GM21360 (cell line): ENCODE measurements at regions not wholly inside any gene's neighbourhood (a gene's known extent, or its start where the extent isn't known, plus 50 kb on each side); places are given as distances from the start of the nearest gene placed in this dataset.

Experiments
- ATAC-seq: cut with Tn5 transposase; IDR thresholded peaks from one replicate; pipeline ENCODE4 v1.9.1; 2021; ENCODE audit warnings: mild to moderate bottlenecking, moderate library complexity; ENCODE audit not compliant: unreplicated experiment

GRCh38 chr6:167049275-167049674 lies 50.1 kb downstream of the CEP43 start:
- no peak for ATAC-seq

GRCh38 chr6:167050903-167051302 lies 51.7 kb downstream of the CEP43 start:
- no peak for ATAC-seq

- ATAC-seq = no peak
Observed at GRCh38 chr6:167053895-167054530, 54.8 kb downstream of the CEP43 start.

- no peak for ATAC-seq
Observed at GRCh38 chr6:167054987-167055386, 55.8 kb downstream of the CEP43 start.

GRCh38 chr6:167056370-167056769 lies 57.2 kb downstream of the CEP43 start:
- ATAC-seq = peak; percentile 99

- no peak for ATAC-seq
Observed at GRCh38 chr6:167058261-167058660, 59.1 kb downstream of the CEP43 start.
